ENCODE measurements at regions not wholly inside any gene's neighbourhood (a gene's known extent, or its start where the extent isn't known, plus 50 kb on each side); places are given as distances from the start of the nearest gene placed in this dataset.

DNA sequence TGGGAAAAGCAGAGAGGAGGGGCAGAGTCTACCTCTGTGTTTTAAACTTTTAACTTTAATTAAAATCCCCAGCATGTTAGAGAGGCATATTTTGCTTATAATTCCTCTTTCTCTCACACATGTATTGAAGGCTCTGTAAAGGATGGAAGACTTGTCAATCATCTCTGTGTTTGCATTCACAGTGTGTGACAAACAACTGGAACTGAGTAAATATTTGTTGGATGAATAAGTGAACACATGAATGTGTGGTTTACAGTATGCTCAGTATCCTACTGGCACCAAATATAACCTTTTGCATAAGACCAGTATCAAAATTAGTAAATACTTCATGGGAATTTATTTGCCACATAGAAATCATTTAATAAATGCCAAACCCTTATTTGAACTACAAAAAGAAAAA is 829.0 kb downstream of the GRID1 start:
- TF ChIP-seq, protein P1, sequence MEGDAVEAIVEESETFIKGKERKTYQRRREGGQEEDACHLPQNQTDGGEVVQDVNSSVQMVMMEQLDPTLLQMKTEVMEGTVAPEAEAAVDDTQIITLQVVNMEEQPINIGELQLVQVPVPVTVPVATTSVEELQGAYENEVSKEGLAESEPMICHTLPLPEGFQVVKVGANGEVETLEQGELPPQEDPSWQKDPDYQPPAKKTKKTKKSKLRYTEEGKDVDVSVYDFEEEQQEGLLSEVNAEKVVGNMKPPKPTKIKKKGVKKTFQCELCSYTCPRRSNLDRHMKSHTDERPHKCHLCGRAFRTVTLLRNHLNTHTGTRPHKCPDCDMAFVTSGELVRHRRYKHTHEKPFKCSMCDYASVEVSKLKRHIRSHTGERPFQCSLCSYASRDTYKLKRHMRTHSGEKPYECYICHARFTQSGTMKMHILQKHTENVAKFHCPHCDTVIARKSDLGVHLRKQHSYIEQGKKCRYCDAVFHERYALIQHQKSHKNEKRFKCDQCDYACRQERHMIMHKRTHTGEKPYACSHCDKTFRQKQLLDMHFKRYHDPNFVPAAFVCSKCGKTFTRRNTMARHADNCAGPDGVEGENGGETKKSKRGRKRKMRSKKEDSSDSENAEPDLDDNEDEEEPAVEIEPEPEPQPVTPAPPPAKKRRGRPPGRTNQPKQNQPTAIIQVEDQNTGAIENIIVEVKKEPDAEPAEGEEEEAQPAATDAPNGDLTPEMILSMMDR (IDR thresholded peaks at IDR 0.05) = no peak
- Mint-ChIP-seq H3K27me3 (peaks cover 26% of the 10 kb centered on the region), H3K9me3 (no peaks in the 10 kb centered on the region), H3K27ac (no peak overlapping the region), H3K36me3 (ENCODE audit: low read depth) (no peaks in the 10 kb centered on the region), H3K4me3 (no peak overlapping the region), H3K4me1 (ENCODE audit: low read depth) (no peaks in the 10 kb centered on the region)
- POLR2A ChIA-PET = no interaction called here
- ATAC-seq (ENCODE audit: poor library complexity) (no peak), DNase-seq (no peak)
- H3K36me3 ChIP-seq (ENCODE audit: insufficient read depth, low read length) = no peaks in the 10 kb centered on the region
- intact Hi-C loops (cut with DNase I, micrococcal nuclease) = no loop called here
- no peaks in the 10 kb centered on the region for H3K27me3 ChIP-seq (ENCODE audit: control insufficient read depth in 1 of 2, insufficient read depth in 2 of 2, low read length in 2 of 2)
- H3K4me3 ChIP-seq (ENCODE audit: low read length) = no peak overlapping the region
- no peaks in the 10 kb centered on the region for H3K9me3 ChIP-seq (ENCODE audit: control insufficient read depth in 1 of 2, insufficient read depth in 1 of 2, low read length in 2 of 2)
- CTCF ChIA-PET = no interaction called here
- no peak overlapping the region for H3K27ac ChIP-seq (ENCODE audit: low read depth in 1 of 2, low read length in 2 of 2)
- H3K4me1 ChIP-seq (ENCODE audit: insufficient read depth, low read length) = no peaks in the 10 kb centered on the region

DNA sequence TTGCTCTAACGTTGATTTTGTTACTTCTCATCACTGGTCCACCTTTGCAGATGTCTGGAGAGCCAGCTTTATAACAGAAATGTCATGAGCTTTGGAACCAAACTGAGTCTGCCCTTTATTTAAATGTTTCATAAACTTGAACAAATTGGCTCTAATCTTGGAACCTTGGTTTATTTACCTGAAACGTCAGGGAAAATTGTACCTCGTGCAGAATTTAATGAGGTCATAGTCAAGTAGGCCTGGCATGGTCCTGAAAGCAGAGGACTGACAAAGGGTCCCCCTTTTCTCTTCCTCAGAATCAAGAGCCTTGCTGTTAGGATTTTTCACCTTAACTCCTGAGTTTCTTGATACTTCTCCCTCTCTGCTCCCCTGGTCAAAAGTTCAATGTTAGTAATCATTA is 828.0 kb downstream of the GRID1 start:
- H3K27me3 Mint-ChIP-seq = peaks cover 20% of the 10 kb centered on the region
- H3K4me3 ChIP-seq (ENCODE audit: low read length) = no peak overlapping the region
- intact Hi-C loops (cut with DNase I, micrococcal nuclease) = no loop called here
- CTCF ChIA-PET = no interaction called here
- H3K4me3 Mint-ChIP-seq = no peak overlapping the region
- POLR2A ChIA-PET = no interaction called here
- no peak for DNase-seq
- TF ChIP-seq, protein P1 (IDR thresholded peaks at IDR 0.05) = no peak
- no peaks in the 10 kb centered on the region for H3K9me3 Mint-ChIP-seq
- no peaks in the 10 kb centered on the region for H3K27me3 ChIP-seq (ENCODE audit: control insufficient read depth in 1 of 2, insufficient read depth in 2 of 2, low read length in 2 of 2)
- no peak overlapping the region for H3K27ac ChIP-seq (ENCODE audit: low read depth in 1 of 2, low read length in 2 of 2)
- H3K36me3 ChIP-seq (ENCODE audit: insufficient read depth, low read length) = no peaks in the 10 kb centered on the region
- H3K4me1 ChIP-seq (ENCODE audit: insufficient read depth, low read length) = no peaks in the 10 kb centered on the region
- no peaks in the 10 kb centered on the region for H3K9me3 ChIP-seq (ENCODE audit: control insufficient read depth in 1 of 2, insufficient read depth in 1 of 2, low read length in 2 of 2)
- no peaks in the 10 kb centered on the region for H3K36me3 Mint-ChIP-seq (ENCODE audit: low read depth)
- H3K27ac Mint-ChIP-seq = no peak overlapping the region
- no peak for ATAC-seq (ENCODE audit: poor library complexity)
- H3K4me1 Mint-ChIP-seq (ENCODE audit: low read depth) = no peaks in the 10 kb centered on the region

DNA sequence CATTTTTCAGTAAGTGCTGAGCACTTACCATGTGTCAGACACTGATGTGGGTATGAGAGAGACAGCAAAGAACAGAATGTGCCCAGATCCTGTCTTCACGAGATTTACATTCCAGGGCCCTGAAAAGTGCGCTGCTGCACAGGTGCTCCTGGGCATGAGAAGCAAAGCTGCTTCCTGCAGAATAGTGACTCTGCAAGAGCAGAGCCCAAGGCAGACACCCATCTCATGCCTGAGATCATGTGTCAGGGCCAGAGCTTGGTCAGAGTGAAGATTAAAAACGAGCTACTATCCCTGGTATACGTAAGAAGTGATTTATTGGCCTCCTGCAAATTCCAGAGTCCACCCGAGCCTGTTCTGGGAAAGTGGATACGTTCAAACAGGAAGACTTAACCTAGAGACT is 824.4 kb downstream of the GRID1 start:
- intact Hi-C loops (cut with DNase I, micrococcal nuclease) = loop anchor here in 1 of 2 experiments (10.0 kb wide), 1 partner anchor 593 kb away; no protein-coding TSS in a partner anchor
- Mint-ChIP-seq H3K27me3 (peaks cover 37% of the 10 kb centered on the region), H3K9me3 (no peaks in the 10 kb centered on the region), H3K36me3 (ENCODE audit: low read depth) (no peaks in the 10 kb centered on the region), H3K4me1 (ENCODE audit: low read depth) (no peaks in the 10 kb centered on the region), H3K27ac (no peak overlapping the region), H3K4me3 (no peak overlapping the region)
- H3K27ac ChIP-seq (ENCODE audit: low read depth in 1 of 2, low read length in 2 of 2) = no peak overlapping the region
- no peaks in the 10 kb centered on the region for H3K9me3 ChIP-seq (ENCODE audit: control insufficient read depth in 1 of 2, insufficient read depth in 1 of 2, low read length in 2 of 2)
- TF ChIP-seq, protein P1 (IDR thresholded peaks at IDR 0.05) = no peak
- no peak for DNase-seq
- H3K4me3 ChIP-seq (ENCODE audit: low read length) = no peak overlapping the region
- peaks cover 0 to 5% of the 10 kb centered on the region in 2 experiments for H3K27me3 ChIP-seq (ENCODE audit: control insufficient read depth in 1 of 2, insufficient read depth in 2 of 2, low read length in 2 of 2)
- H3K36me3 ChIP-seq (ENCODE audit: insufficient read depth, low read length) = no peaks in the 10 kb centered on the region
- ChIA-PET CTCF (no interaction called here), POLR2A (no interaction called here)
- no peaks in the 10 kb centered on the region for H3K4me1 ChIP-seq (ENCODE audit: insufficient read depth, low read length)
- ATAC-seq (ENCODE audit: poor library complexity) = no peak
